Loucy (cell line): ENCODE measurements at regions not wholly inside any gene's neighbourhood (a gene's known extent, or its start where the extent isn't known, plus 50 kb on each side); places are given as distances from the start of the nearest gene placed in this dataset.

Experiments used
- EZH2phosphoT487 ChIP-seq: fragments of 200-600 bp; IDR thresholded peaks from 2 replicates; pipeline ENCODE4 v1.6.1; 2018; ENCODE audit warnings: antibody characterized with exemption, mild to moderate bottlenecking, moderate library complexity, borderline replicate concordance
- TF ChIP-seq, protein P1 (sequence below): fragments of 200-600 bp; sonication (generic); conservative IDR thresholded peaks from 2 replicates; pipeline ENCODE4 v1.5.1; 2014; ENCODE audit warnings: mild to moderate bottlenecking, antibody characterized with exemption, low read length

DNA sequence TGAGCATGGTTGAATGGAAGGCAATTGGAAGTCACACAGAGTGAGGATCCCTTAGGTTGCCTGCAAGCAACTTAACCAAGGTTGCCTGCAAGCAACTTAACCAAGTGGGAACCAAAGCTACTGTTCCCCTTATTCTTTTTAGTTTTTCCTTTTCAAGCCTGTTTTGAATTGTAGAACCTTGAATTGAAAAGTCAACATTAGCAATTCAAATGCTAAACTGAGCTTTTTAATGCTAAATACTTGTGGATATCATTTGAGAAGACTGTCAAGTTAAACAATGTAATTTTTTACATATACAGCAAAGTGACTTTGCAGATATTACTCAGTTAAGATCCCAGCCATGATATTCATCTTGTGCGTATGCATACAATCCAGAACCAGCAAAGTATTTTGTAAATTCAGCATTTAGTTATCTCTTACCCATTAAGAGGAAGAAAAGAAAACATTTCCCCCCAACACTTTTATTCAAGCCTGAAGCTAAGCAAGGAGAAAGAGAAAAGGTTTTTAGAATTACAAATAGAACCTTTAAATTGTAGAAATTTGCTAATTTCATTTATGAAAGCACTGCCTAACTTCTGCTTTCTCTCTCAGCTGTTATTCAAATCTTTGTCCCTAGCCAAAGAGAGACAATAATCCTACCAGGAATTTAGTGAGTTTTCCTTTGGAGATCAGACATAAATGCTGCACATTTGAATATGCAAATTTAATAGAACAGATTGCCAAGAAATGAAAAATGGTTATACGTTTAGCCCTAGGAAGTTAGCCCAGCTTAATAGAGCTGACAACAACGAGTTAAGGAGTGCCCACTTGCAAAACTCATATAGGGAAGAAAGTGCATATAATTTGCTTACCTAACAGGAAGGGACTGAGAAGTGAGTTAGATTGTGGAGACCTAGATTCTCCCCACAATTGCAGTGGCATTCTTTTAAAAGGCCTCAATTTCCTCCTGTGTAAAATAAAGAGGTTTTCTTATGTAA is 643.2 kb upstream of the PIK3C3 start:
- TF ChIP-seq EZH2phosphoT487, result no peak
- TF ChIP-seq, protein P1, sequence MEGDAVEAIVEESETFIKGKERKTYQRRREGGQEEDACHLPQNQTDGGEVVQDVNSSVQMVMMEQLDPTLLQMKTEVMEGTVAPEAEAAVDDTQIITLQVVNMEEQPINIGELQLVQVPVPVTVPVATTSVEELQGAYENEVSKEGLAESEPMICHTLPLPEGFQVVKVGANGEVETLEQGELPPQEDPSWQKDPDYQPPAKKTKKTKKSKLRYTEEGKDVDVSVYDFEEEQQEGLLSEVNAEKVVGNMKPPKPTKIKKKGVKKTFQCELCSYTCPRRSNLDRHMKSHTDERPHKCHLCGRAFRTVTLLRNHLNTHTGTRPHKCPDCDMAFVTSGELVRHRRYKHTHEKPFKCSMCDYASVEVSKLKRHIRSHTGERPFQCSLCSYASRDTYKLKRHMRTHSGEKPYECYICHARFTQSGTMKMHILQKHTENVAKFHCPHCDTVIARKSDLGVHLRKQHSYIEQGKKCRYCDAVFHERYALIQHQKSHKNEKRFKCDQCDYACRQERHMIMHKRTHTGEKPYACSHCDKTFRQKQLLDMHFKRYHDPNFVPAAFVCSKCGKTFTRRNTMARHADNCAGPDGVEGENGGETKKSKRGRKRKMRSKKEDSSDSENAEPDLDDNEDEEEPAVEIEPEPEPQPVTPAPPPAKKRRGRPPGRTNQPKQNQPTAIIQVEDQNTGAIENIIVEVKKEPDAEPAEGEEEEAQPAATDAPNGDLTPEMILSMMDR, result no peak
